Midbrain (tissue), 1 donor: ENCODE measurements at regions not wholly inside any gene's neighbourhood (a gene's known extent, or its start where the extent isn't known, plus 50 kb on each side); places are given as distances from the start of the nearest gene placed in this dataset.

ENCODE experiments used
- DNase-seq: peaks from one replicate; lab custom pipeline; 2025; lab: John Stamatoyannopoulos, UW

GRCh38 chr1:117260761-117261423, 50.2 kb upstream of the VTCN1 start:
- no peak for DNase-seq
